Mesendoderm (in vitro differentiated cells): ENCODE measurements at regions not wholly inside any gene's neighbourhood (a gene's known extent, or its start where the extent isn't known, plus 50 kb on each side); places are given as distances from the start of the nearest gene placed in this dataset.
"Not testable (repeated sequence)": the region's sequence is repeated elsewhere in the genome, so short reads cannot be mapped to it uniquely, and the experiment has no call there.

Source experiments
- DNase-seq: peaks from one replicate; pipeline ENCODE4 v3.0.0; 2013
- H2AK5ac ChIP-seq: 2 replicates; pipeline ENCODE4 v1.6.1; 2013; ENCODE audit warnings: low read length, inconsistent platforms
- H2BK120ac ChIP-seq: 2 replicates; pipeline ENCODE4 v1.6.1; 2013; ENCODE audit warnings: low read depth, mild to moderate bottlenecking, low read length, moderate library complexity, mixed read lengths
- H2BK15ac ChIP-seq: replicated peaks from 2 replicates; pipeline ENCODE4 v1.6.1; 2013; ENCODE audit warnings: low read depth, mild to moderate bottlenecking, moderate library complexity
- H2BK5ac ChIP-seq: 2 replicates; pipeline ENCODE4 v1.6.1; 2013; ENCODE audit warnings: low read length, inconsistent platforms
- H3K18ac ChIP-seq: 2 replicates; pipeline ENCODE4 v1.6.1; 2013; ENCODE audit warnings: mild to moderate bottlenecking, low read length, mixed read lengths
- H3K23ac ChIP-seq: one replicate; pipeline ENCODE4 v1.6.1; 2013; ENCODE audit warnings: low read length
- H3K27ac ChIP-seq: 2 replicates; pipeline ENCODE4 v1.5.1; 2013; ENCODE audit warnings: low read depth, mild to moderate bottlenecking, inconsistent platforms, low read length, moderate library complexity
- H3K27me3 ChIP-seq: 2 replicates; pipeline ENCODE4 v1.6.1; 2013; ENCODE audit warnings: low read length, control low read depth, mild to moderate bottlenecking, inconsistent platforms; ENCODE audit not compliant: insufficient read depth, poor library complexity
- H3K36me3 ChIP-seq: 2 replicates; pipeline ENCODE4 v1.6.1; 2013; ENCODE audit warnings: low read length, inconsistent platforms; ENCODE audit not compliant: control insufficient read depth, insufficient read depth
- H3K4ac ChIP-seq: one replicate; pipeline ENCODE4 v1.6.1; 2013; ENCODE audit warnings: low read depth, mild to moderate bottlenecking, low read length, moderate library complexity
- H3K4me1 ChIP-seq: 2 replicates; pipeline ENCODE4 v1.6.1; 2013; ENCODE audit warnings: low read depth, low read length, inconsistent platforms; ENCODE audit not compliant: control insufficient read depth
- H3K4me2 ChIP-seq: 2 replicates; pipeline ENCODE4 v1.6.1; 2013; ENCODE audit warnings: low read length
- H3K4me3 ChIP-seq: 2 replicates; pipeline ENCODE4 v1.5.1; 2013; ENCODE audit warnings: mild to moderate bottlenecking, low read length
- H3K56ac ChIP-seq: one replicate; pipeline ENCODE4 v1.6.1; 2013; ENCODE audit warnings: low read length
- H3K79me1 ChIP-seq: 2 replicates; pipeline ENCODE4 v1.6.1; 2013; ENCODE audit warnings: low read length, inconsistent platforms
- H3K79me2 ChIP-seq: 2 replicates; pipeline ENCODE4 v1.6.1; 2013; ENCODE audit warnings: mild to moderate bottlenecking, low read length; ENCODE audit not compliant: control insufficient read depth, insufficient read depth
- H3K9ac ChIP-seq: 2 replicates; pipeline ENCODE4 v1.6.1; 2013; ENCODE audit warnings: low read length, inconsistent platforms
- H4K5ac ChIP-seq: one replicate; pipeline ENCODE4 v1.6.1; 2013; ENCODE audit warnings: low read length
- H4K8ac ChIP-seq: one replicate; pipeline ENCODE4 v1.6.1; 2013; ENCODE audit warnings: low read depth, mild to moderate bottlenecking, control low read depth, low read length, moderate library complexity
- WGBS: extraction: QIAGEN DNeasy Blood & Tissue Kit; methylation state at CpG from one replicate; pipeline ENCODE4 v1.1.7; 2013; ENCODE audit warnings: low lambda C conversion rate, missing lambda C conversion rate; ENCODE audit not compliant: insufficient coverage; ENCODE audit errors: extremely low coverage; 5-methylcytosine and 5-hydroxymethylcytosine counted together

DNA sequence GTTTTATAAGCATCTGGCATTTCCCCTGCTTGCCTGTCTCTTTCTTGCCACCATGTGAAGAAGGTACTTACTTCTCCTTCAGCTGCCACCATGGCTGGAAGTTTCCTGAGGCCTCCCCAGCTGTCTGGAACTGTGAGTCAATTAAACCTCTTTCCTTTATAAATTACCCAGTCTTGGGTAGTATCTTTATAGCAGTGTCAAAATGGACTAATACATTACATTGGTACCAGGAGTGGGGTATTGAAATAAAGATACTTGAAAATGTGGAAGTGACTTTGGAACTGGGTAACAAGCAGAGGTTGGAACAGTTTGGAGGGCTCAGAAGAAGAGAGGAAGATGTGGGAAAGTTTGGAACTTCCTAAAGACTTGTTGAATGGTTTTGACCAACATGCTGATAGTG, 223.9 kb upstream of the F9 start:
- H3K27me3 ChIP-seq, H4K5ac ChIP-seq, H2BK120ac ChIP-seq, H3K4ac ChIP-seq, H3K36me3 ChIP-seq, H3K4me1 ChIP-seq, H4K8ac ChIP-seq, H3K79me2 ChIP-seq, H3K56ac ChIP-seq, H2AK5ac ChIP-seq, H3K79me1 ChIP-seq, H2BK5ac ChIP-seq, H3K23ac ChIP-seq, DNase-seq, H3K9ac ChIP-seq, H3K18ac ChIP-seq, H3K4me3 ChIP-seq, H3K27ac ChIP-seq, H3K4me2 ChIP-seq, H2BK15ac ChIP-seq: not testable (repeated sequence)

DNA sequence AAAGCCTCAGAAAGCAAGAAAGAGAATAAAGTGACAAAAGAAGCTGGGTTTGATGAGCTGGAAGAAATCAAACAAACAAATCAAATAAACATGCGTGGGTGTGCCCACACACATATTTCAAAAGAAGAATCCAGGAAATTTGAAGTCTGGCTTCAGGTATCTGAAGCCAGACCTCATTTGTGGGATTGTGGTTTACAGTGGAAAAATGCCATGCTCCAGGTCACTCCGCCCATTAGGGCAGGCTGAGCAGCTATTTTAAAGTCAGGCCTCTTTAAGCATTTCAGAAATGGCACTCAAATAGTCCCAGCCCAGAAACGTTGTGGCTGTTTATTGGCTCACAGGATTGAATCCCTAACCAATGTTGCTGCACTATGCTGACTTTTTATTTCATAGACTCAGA, 226.1 kb upstream of the F9 start:
- H3K27me3 ChIP-seq: no peaks in the 10 kb centered on the region
- no peak overlapping the region for H3K56ac ChIP-seq
- H4K8ac ChIP-seq: no peak overlapping the region
- DNase-seq: no peak
- no peak overlapping the region for H2BK120ac ChIP-seq
- no peak overlapping the region for H4K5ac ChIP-seq
- H2BK15ac ChIP-seq: no peak overlapping the region
- H3K4ac ChIP-seq: no peak overlapping the region
- no peaks in the 10 kb centered on the region for H3K79me2 ChIP-seq
- no peak overlapping the region for H3K27ac ChIP-seq
- no peak overlapping the region for H3K4me3 ChIP-seq
- H3K23ac ChIP-seq: no peak overlapping the region
- no peaks in the 10 kb centered on the region for H3K36me3 ChIP-seq
- no peak overlapping the region for H3K4me2 ChIP-seq
- WGBS: no CpG with 5 or more reads among the region's 3 CpGs
- H3K79me1 ChIP-seq: no peaks in the 10 kb centered on the region
- no peaks in the 10 kb centered on the region for H3K4me1 ChIP-seq
- H2BK5ac ChIP-seq: no peak overlapping the region
- no peak overlapping the region for H2AK5ac ChIP-seq
- H3K9ac ChIP-seq: no peak overlapping the region
- no peak overlapping the region for H3K18ac ChIP-seq

DNA sequence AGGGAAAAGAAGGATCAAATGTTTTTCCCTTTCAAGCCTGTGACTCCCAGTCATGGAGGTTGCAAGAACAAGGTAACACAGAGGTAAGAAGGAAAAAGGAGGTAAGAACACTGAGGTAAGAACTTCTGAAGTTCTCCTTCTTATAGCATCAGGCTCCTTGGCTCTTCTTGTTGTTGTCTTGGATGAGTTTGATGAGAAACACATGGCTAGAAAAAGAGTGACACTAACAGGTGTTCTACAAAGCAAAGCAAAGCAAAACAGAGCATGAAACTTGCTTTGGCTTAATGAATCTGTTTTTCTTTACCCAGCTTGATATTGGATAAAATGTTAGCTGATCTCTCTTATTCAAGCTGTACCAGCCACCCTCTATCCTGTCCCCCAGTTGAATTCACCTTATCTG, 231.2 kb upstream of the F9 start:
- H3K4me1 ChIP-seq: no peaks in the 10 kb centered on the region
- no peak overlapping the region for H3K4me2 ChIP-seq
- H3K27ac ChIP-seq: no peak overlapping the region

DNA sequence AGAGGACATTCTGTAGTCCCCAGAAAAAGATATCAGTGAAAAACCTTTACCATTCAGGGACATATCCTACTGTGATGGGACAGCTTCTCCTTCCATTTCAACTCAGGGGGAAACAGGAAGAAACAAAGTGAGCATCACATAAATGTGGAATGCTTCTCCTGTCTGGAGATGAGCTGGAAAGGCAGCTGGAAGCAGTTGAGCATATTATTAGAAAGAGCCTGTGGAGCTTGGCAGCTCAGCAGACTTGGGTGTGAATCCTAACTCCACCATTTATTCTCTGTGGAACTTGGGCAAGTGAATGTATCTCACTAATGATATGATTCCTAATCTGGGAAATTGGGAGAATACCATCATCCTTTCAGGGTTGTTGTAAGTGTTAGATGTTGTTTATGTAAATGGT, 232.1 kb upstream of the F9 start:
- no peak overlapping the region for H2BK5ac ChIP-seq
- H3K23ac ChIP-seq: no peak overlapping the region
- no peak overlapping the region for H3K4me2 ChIP-seq
- H2BK120ac ChIP-seq: no peak overlapping the region
- H3K36me3 ChIP-seq: no peaks in the 10 kb centered on the region
- H4K8ac ChIP-seq: no peak overlapping the region
- H3K27ac ChIP-seq: no peak overlapping the region
- no peaks in the 10 kb centered on the region for H3K4me1 ChIP-seq
- H4K5ac ChIP-seq: no peak overlapping the region
- H3K9ac ChIP-seq: no peak overlapping the region
- H2BK15ac ChIP-seq: no peak overlapping the region
- no peaks in the 10 kb centered on the region for H3K27me3 ChIP-seq
- H3K79me2 ChIP-seq: no peaks in the 10 kb centered on the region
- no peak overlapping the region for H3K18ac ChIP-seq
- no peaks in the 10 kb centered on the region for H3K79me1 ChIP-seq
- H3K4me3 ChIP-seq: no peak overlapping the region
- H3K56ac ChIP-seq: no peak overlapping the region
- H2AK5ac ChIP-seq: no peak overlapping the region
- H3K4ac ChIP-seq: no peak overlapping the region
- no peak for DNase-seq

More for the DNA sequence above, 231.2 kb upstream of the F9 start:
- Histone ChIP-seq H2BK15ac (no peak overlapping the region), H3K79me2 (no peaks in the 10 kb centered on the region), H3K56ac (no peak overlapping the region), H3K9ac (no peak overlapping the region), H2AK5ac (no peak overlapping the region), H3K18ac (no peak overlapping the region), H2BK5ac (no peak overlapping the region), H3K36me3 (no peaks in the 10 kb centered on the region), H3K79me1 (no peaks in the 10 kb centered on the region), H3K27me3 (no peaks in the 10 kb centered on the region), H3K23ac (no peak overlapping the region), H3K4me3 (no peak overlapping the region), H3K4ac (no peak overlapping the region), H4K8ac (no peak overlapping the region), H2BK120ac (no peak overlapping the region), H4K5ac (no peak overlapping the region)
- DNase-seq: no peak

DNA sequence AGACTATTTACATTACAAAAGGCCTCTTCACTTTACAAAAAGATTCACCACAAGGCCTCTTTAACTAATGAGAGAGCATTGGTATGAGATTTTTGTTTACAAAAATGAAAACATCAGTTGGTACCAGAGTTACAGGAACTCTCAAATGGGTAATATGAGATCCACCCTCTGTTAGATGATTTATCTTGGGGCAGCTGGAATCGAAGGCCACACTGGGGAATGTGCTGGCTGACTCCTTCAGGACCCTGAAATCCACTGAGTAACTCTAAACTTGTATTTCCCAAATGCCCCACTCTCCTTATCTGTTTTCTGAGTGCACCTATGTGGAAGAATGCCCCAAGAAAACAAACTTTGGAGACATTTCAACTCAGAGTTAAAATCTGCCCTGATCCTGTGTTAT, 232.9 kb upstream of the F9 start:
- no peak overlapping the region for H3K9ac ChIP-seq
- H3K23ac ChIP-seq: no peak overlapping the region
- H2BK15ac ChIP-seq: no peak overlapping the region
- no peak overlapping the region for H3K4me2 ChIP-seq
- H3K27me3 ChIP-seq: no peaks in the 10 kb centered on the region
- H3K4me3 ChIP-seq: no peak overlapping the region
- no peak overlapping the region for H2BK120ac ChIP-seq
- H3K27ac ChIP-seq: no peak overlapping the region
- H3K56ac ChIP-seq: no peak overlapping the region
- no peaks in the 10 kb centered on the region for H3K79me1 ChIP-seq
- no peak overlapping the region for H3K4ac ChIP-seq
- no peak for DNase-seq
- H3K4me1 ChIP-seq: no peaks in the 10 kb centered on the region
- H4K8ac ChIP-seq: no peak overlapping the region
- no peaks in the 10 kb centered on the region for H3K36me3 ChIP-seq
- H3K79me2 ChIP-seq: no peaks in the 10 kb centered on the region
- no peak overlapping the region for H2BK5ac ChIP-seq
- H4K5ac ChIP-seq: no peak overlapping the region
- H3K18ac ChIP-seq: no peak overlapping the region
- no peak overlapping the region for H2AK5ac ChIP-seq
- no CpG with 5 or more reads among the region's 1 CpG for WGBS

DNA sequence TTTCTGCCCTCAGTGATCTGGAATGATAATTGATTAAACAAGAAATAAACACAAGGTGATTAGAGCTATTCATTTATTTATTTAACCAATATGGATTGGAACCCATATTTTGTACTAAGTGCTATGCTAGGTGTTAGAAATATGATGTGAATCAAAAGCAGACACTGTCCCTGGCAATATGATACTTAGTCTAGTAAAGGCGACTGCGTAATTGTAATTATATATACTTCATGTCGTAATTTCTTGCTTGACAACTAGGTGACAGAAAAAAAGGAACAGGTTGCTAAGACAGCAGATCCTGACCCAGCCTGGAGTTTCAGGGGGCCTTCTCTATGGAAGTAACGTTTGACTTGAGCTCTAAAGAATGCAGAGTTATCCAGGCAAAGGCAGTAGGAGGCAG, 236.5 kb upstream of the F9 start:
- Histone ChIP-seq H3K36me3 (no peaks in the 10 kb centered on the region), H2AK5ac (no peak overlapping the region), H2BK5ac (no peak overlapping the region), H3K4me1 (no peaks in the 10 kb centered on the region), H3K4me3 (no peak overlapping the region), H2BK15ac (no peak overlapping the region), H4K8ac (no peak overlapping the region), H3K9ac (no peak overlapping the region), H3K18ac (no peak overlapping the region), H3K4me2 (no peak overlapping the region), H3K56ac (no peak overlapping the region), H3K27ac (no peak overlapping the region), H3K79me2 (no peaks in the 10 kb centered on the region), H2BK120ac (no peak overlapping the region), H3K4ac (no peak overlapping the region), H3K79me1 (no peaks in the 10 kb centered on the region), H4K5ac (no peak overlapping the region), H3K27me3 (no peaks in the 10 kb centered on the region), H3K23ac (no peak overlapping the region)
- WGBS: no CpG with 5 or more reads among the region's 4 CpGs
- DNase-seq: no peak
